Astrocyte (in vitro differentiated cells and primary cell): ENCODE measurements at regions not wholly inside any gene's neighbourhood (a gene's known extent, or its start where the extent isn't known, plus 50 kb on each side); places are given as distances from the start of the nearest gene placed in this dataset.

Experiments used
- DNase-seq: peaks from one replicate; pipeline ENCODE4 v3.0.0-alpha.2; 2010; ENCODE audit warnings: low read depth
- FAIRE-seq: peaks from 2 replicates; lab custom pipeline; 2011; peaks lifted over from hg19 to GRCh38; lab: Jason Lieb, UNC
- H2AFZ ChIP-seq: 2 replicates; pipeline ENCODE4 v1.6.0; 2012; ENCODE audit warnings: low read depth, low read length, inconsistent platforms
- H3K27ac ChIP-seq: 2 replicates; pipeline ENCODE4 v1.5.1; 2011; ENCODE audit warnings: low read depth, low read length, inconsistent platforms
- H3K27me3 ChIP-seq: 2 replicates; pipeline ENCODE4 v1.6.0; 2011; ENCODE audit warnings: low read length, inconsistent platforms; ENCODE audit not compliant: insufficient read depth
- H3K36me3 ChIP-seq: 2 replicates; pipeline ENCODE4 v1.5.1; 2011; ENCODE audit warnings: low read length, inconsistent platforms; ENCODE audit not compliant: insufficient read depth
- H3K4me1 ChIP-seq: 2 replicates; pipeline ENCODE4 v1.5.1; 2011; ENCODE audit warnings: low read length, inconsistent platforms; ENCODE audit not compliant: insufficient read depth
- H3K4me2 ChIP-seq: 2 replicates; pipeline ENCODE4 v1.6.0; 2012; ENCODE audit warnings: low read length, inconsistent platforms
- H3K4me3 ChIP-seq: 2 replicates; pipeline ENCODE4 v1.5.1; 2011; ENCODE audit warnings: low read depth, mild to moderate bottlenecking, low read length, inconsistent platforms; ENCODE audit not compliant: insufficient read depth
- H3K79me2 ChIP-seq: 2 replicates; pipeline ENCODE4 v1.6.0; 2012; ENCODE audit warnings: mild to moderate bottlenecking, low read length, inconsistent platforms; ENCODE audit not compliant: insufficient read depth
- H3K9ac ChIP-seq: 2 replicates; pipeline ENCODE4 v1.6.0; 2012; ENCODE audit warnings: mild to moderate bottlenecking, low read length, inconsistent platforms
- H3K9me3 ChIP-seq: 2 replicates; pipeline ENCODE4 v1.5.1; 2012; ENCODE audit warnings: low read depth, mild to moderate bottlenecking, low read length, inconsistent platforms; ENCODE audit not compliant: insufficient read depth
- H4K20me1 ChIP-seq: 2 replicates; pipeline ENCODE4 v1.6.0; 2012; ENCODE audit warnings: low read length, inconsistent platforms; ENCODE audit not compliant: insufficient read depth
- H3K27ac Mint-ChIP-seq: one replicate; pipeline ENCODE4 v1.8.0; 2021; ENCODE audit warnings: mild to moderate bottlenecking, mixed read lengths; ENCODE audit not compliant: unreplicated experiment
- H3K27me3 Mint-ChIP-seq: one replicate; pipeline ENCODE4 v1.8.0; 2021; ENCODE audit warnings: low read depth, mixed read lengths; ENCODE audit not compliant: unreplicated experiment
- H3K36me3 Mint-ChIP-seq: one replicate; pipeline ENCODE4 v1.8.0; 2021; ENCODE audit warnings: low read depth, mixed read lengths; ENCODE audit not compliant: unreplicated experiment
- H3K4me1 Mint-ChIP-seq: one replicate; pipeline ENCODE4 v1.8.0; 2021; ENCODE audit warnings: low read depth, mixed read lengths; ENCODE audit not compliant: unreplicated experiment
- H3K4me3 Mint-ChIP-seq: one replicate; pipeline ENCODE4 v1.8.0; 2021; ENCODE audit warnings: mild to moderate bottlenecking, moderate library complexity, mixed read lengths; ENCODE audit not compliant: unreplicated experiment
- H3K9me3 Mint-ChIP-seq: one replicate; pipeline ENCODE4 v1.8.0; 2021; ENCODE audit warnings: mild to moderate bottlenecking, mixed read lengths; ENCODE audit not compliant: unreplicated experiment
- EZH2 ChIP-seq: IDR thresholded peaks from 2 replicates; pipeline ENCODE4 v1.6.1; 2012; ENCODE audit warnings: mild to moderate bottlenecking, low read length, inconsistent platforms; ENCODE audit not compliant: insufficient read depth
- TF ChIP-seq, protein P1 (sequence below): IDR thresholded peaks from 2 replicates; pipeline ENCODE4 v1.5.1; 2011; ENCODE audit warnings: low read depth, mild to moderate bottlenecking, inconsistent platforms, low read length, moderate library complexity; ENCODE audit not compliant: insufficient read depth

DNA sequence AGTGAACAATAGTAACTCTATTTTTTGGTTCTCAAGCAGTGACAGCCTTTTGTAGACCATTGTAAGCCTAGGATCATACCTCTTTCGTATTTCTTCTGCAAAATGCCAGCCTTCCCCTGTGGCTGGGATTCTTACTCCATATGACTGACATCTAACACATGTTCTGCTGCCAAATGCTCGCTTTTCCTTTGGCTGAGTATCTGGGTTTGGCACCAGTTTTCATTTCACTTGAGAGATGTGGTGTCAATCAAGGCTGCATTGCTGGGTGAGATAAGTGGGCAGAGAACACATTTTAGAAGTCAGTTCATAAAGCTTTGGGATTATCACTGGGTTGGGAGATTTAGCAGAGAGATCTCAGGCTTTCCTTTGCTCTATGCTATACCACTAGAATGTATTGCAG lies 514.7 kb upstream of the SGO1 start:
- Histone ChIP-seq H3K27me3 (no peaks in the 10 kb centered on the region), H3K4me2 (no peak overlapping the region), H4K20me1 (no peaks in the 10 kb centered on the region), H2AFZ (no peak overlapping the region), H3K36me3 (no peaks in the 10 kb centered on the region), H3K9ac (no peak overlapping the region), H3K4me1 (no peaks in the 10 kb centered on the region), H3K9me3 (no peaks in the 10 kb centered on the region), H3K27ac (no peak overlapping the region), H3K4me3 (no peak overlapping the region), H3K79me2 (no peaks in the 10 kb centered on the region)
- Mint-ChIP-seq H3K9me3 (no peaks in the 10 kb centered on the region), H3K4me1 (no peaks in the 10 kb centered on the region), H3K4me3 (no peak overlapping the region), H3K27me3 (no peaks in the 10 kb centered on the region), H3K27ac (no peak overlapping the region), H3K36me3 (no peaks in the 10 kb centered on the region)
- TF ChIP-seq, protein P1, sequence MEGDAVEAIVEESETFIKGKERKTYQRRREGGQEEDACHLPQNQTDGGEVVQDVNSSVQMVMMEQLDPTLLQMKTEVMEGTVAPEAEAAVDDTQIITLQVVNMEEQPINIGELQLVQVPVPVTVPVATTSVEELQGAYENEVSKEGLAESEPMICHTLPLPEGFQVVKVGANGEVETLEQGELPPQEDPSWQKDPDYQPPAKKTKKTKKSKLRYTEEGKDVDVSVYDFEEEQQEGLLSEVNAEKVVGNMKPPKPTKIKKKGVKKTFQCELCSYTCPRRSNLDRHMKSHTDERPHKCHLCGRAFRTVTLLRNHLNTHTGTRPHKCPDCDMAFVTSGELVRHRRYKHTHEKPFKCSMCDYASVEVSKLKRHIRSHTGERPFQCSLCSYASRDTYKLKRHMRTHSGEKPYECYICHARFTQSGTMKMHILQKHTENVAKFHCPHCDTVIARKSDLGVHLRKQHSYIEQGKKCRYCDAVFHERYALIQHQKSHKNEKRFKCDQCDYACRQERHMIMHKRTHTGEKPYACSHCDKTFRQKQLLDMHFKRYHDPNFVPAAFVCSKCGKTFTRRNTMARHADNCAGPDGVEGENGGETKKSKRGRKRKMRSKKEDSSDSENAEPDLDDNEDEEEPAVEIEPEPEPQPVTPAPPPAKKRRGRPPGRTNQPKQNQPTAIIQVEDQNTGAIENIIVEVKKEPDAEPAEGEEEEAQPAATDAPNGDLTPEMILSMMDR = no peak
- no peak for TF ChIP-seq EZH2
- FAIRE-seq (no peak), DNase-seq (no peak)

DNA sequence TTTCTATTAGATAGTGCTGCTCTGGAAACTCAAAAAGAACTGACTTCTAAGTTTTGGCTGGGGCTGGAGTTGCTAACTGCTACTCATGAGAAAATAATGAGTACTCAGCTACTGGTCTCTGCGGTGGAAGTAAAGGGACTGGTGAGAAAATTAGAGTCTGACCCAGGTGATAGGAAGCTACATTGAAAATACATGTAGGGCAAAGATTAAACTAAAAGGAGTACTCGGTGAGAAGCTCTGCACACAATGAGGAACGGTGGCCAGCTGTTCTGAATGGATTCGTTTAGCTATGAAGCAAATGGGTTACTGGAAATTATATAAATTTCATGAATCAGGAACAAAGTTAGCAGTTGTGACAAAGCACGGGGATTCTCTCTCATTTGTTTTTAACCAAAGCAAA lies 512.9 kb upstream of the SGO1 start:
- Mint-ChIP-seq H3K36me3 (no peaks in the 10 kb centered on the region), H3K27ac (no peak overlapping the region), H3K4me3 (no peak overlapping the region), H3K4me1 (no peaks in the 10 kb centered on the region), H3K27me3 (no peaks in the 10 kb centered on the region), H3K9me3 (no peaks in the 10 kb centered on the region)
- Histone ChIP-seq H3K79me2 (no peaks in the 10 kb centered on the region), H2AFZ (no peak overlapping the region), H3K36me3 (no peaks in the 10 kb centered on the region), H3K9ac (no peak overlapping the region), H3K27ac (no peak overlapping the region), H3K9me3 (no peaks in the 10 kb centered on the region), H4K20me1 (no peaks in the 10 kb centered on the region), H3K4me2 (no peak overlapping the region), H3K4me1 (no peaks in the 10 kb centered on the region), H3K4me3 (no peak overlapping the region), H3K27me3 (no peaks in the 10 kb centered on the region)
- FAIRE-seq (no peak), DNase-seq (no peak)
- no peak for TF ChIP-seq EZH2
- TF ChIP-seq, protein P1 = no peak

DNA sequence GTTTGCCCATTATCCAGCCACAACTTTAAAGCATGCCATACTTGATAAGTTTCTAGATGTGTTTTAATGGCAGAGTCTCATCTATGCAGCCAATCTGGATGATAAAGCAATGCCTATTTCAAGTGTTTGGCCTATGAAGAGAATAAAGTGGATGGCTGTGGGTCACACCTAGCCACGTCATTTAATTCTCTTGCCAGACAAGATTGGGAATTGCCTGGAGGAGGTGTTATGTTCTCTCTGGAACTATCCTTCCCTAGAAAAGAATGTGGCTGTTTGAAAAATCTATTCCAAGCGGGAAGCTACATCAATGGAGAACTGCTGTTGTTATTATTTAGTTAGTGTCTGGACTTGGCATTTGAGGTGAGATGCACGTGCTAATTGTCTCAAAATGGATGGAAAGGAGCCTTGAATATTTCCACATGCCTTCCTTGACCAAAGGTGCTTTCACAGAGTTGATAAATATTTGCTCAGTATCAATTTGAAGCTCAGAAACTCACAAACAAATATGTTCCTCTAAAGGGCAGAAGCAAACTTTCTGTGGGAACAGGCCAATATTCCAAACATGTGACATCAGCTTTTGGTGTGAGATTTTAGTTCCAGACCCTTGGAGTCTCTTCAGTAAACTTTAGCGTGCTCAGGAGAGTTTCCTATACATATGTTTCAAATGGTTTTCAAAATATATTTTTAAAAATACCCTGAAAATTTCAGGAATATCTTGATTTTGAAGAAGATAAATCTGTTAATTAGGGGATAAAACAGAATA lies 510.6 kb upstream of the SGO1 start:
- no peak overlapping the region for H3K4me3 ChIP-seq
- no peaks in the 10 kb centered on the region for H3K9me3 ChIP-seq
- FAIRE-seq (no peak), DNase-seq (no peak)
- H3K27me3 Mint-ChIP-seq = no peaks in the 10 kb centered on the region
- H3K27ac ChIP-seq = no peak overlapping the region
- H2AFZ ChIP-seq = no peak overlapping the region
- H3K36me3 ChIP-seq = no peaks in the 10 kb centered on the region
- H4K20me1 ChIP-seq = no peaks in the 10 kb centered on the region
- no peaks in the 10 kb centered on the region for H3K79me2 ChIP-seq
- H3K4me1 ChIP-seq = no peaks in the 10 kb centered on the region
- H3K9me3 Mint-ChIP-seq = no peaks in the 10 kb centered on the region
- no peaks in the 10 kb centered on the region for H3K4me1 Mint-ChIP-seq
- no peak overlapping the region for H3K9ac ChIP-seq
- H3K27me3 ChIP-seq = no peaks in the 10 kb centered on the region
- no peak overlapping the region for H3K27ac Mint-ChIP-seq
- no peak overlapping the region for H3K4me2 ChIP-seq
- TF ChIP-seq EZH2 = no peak
- TF ChIP-seq, protein P1 = no peak
- no peaks in the 10 kb centered on the region for H3K36me3 Mint-ChIP-seq
- no peak overlapping the region for H3K4me3 Mint-ChIP-seq
